Smooth muscle cell (in vitro differentiated cells): ENCODE measurements at regions not wholly inside any gene's neighbourhood (a gene's known extent, or its start where the extent isn't known, plus 50 kb on each side); places are given as distances from the start of the nearest gene placed in this dataset.

ENCODE experiments used
- DNase-seq: peaks from one replicate; lab custom pipeline; 2025; ENCODE audit not compliant: unreplicated experiment; lab: John Stamatoyannopoulos, UW
- H2AFZ ChIP-seq: fragments of 200-600 bp; sonication (generic); 2 replicates; pipeline ENCODE4 v1.6.0; 2016; ENCODE audit warnings: antibody characterized with exemption, low read depth, mild to moderate bottlenecking
- H3F3A ChIP-seq: fragments of 200-600 bp; sonication (generic); 2 replicates; pipeline ENCODE4 v1.6.0; 2017; ENCODE audit warnings: antibody characterized with exemption, low read depth
- H3K27ac ChIP-seq: fragments of 200-600 bp; sonication (generic); 2 replicates; pipeline ENCODE4 v1.5.1; 2016; ENCODE audit warnings: low read depth, mild to moderate bottlenecking
- H3K27me3 ChIP-seq: fragments of 200-600 bp; sonication (generic); 2 replicates; pipeline ENCODE4 v1.6.1; 2016; ENCODE audit warnings: low read depth, mild to moderate bottlenecking
- H3K36me3 ChIP-seq: fragments of 200-600 bp; sonication (generic); 2 replicates; pipeline ENCODE4 v1.5.1; 2016; ENCODE audit warnings: low read depth
- H3K4me1 ChIP-seq: fragments of 200-600 bp; sonication (generic); 2 replicates; pipeline ENCODE4 v1.5.1; 2016; ENCODE audit warnings: low read depth
- H3K4me2 ChIP-seq: fragments of 200-600 bp; sonication (generic); 2 replicates; pipeline ENCODE4 v1.6.0; 2016; ENCODE audit warnings: mild to moderate bottlenecking
- H3K4me3 ChIP-seq: fragments of 200-600 bp; sonication (generic); 2 replicates; pipeline ENCODE4 v1.5.1; 2016; ENCODE audit warnings: mild to moderate bottlenecking
- H3K79me2 ChIP-seq: fragments of 200-600 bp; sonication (generic); 2 replicates; pipeline ENCODE4 v1.6.0; 2016; ENCODE audit warnings: low read depth, mild to moderate bottlenecking
- H3K9ac ChIP-seq: fragments of 200-600 bp; sonication (generic); 2 replicates; pipeline ENCODE4 v1.6.0; 2016; ENCODE audit warnings: low read depth
- H3K9me3 ChIP-seq: fragments of 200-600 bp; sonication (generic); replicated peaks from 2 replicates; pipeline ENCODE4 v1.5.1; 2016; ENCODE audit warnings: low read depth
- H4K20me1 ChIP-seq: fragments of 200-600 bp; sonication (generic); 2 replicates; pipeline ENCODE4 v1.6.0; 2016; ENCODE audit warnings: low read depth
- CTCF ChIP-seq: fragments of 200-600 bp; sonication (generic); IDR thresholded peaks from 2 replicates; pipeline ENCODE4 v1.5.1; 2017; ENCODE audit warnings: borderline replicate concordance, mild to moderate bottlenecking, antibody characterized with exemption; ENCODE audit not compliant: insufficient read depth, poor library complexity, severe bottlenecking
- whole genome bisulfite sequencing: methylation state at CpG from one replicate; pipeline ENCODE4 v1.1.7; 2016; ENCODE audit warnings: low lambda C conversion rate; 5-methylcytosine and 5-hydroxymethylcytosine counted together

- Histone ChIP-seq H3K27me3 (no peaks in the 10 kb centered on the region), H4K20me1 (no peaks in the 10 kb centered on the region), H3K4me1 (no peaks in the 10 kb centered on the region), H3K27ac (no peak overlapping the region), H3K9ac (no peak overlapping the region), H3F3A (no peaks in the 10 kb centered on the region), H3K4me2 (no peak overlapping the region), H3K36me3 (no peaks in the 10 kb centered on the region), H3K4me3 (no peak overlapping the region), H3K79me2 (no peaks in the 10 kb centered on the region), H2AFZ (no peak overlapping the region), H3K9me3 (no peaks in the 10 kb centered on the region)
- DNase-seq, result no peak
- no peak for TF ChIP-seq CTCF
- WGBS, result 58% methylated on average over 2 of the region's 2 CpGs
Measured at GRCh38 chr5:96483878-96484277, 50.8 kb upstream of the PCSK1 start.

- no peak for TF ChIP-seq CTCF
- no peak overlapping the region for H3K27ac ChIP-seq
- H4K20me1 ChIP-seq, result no peaks in the 10 kb centered on the region
- H3K27me3 ChIP-seq, result no peaks in the 10 kb centered on the region
- H3K4me3 ChIP-seq, result no peak overlapping the region
- no peaks in the 10 kb centered on the region for H3K4me1 ChIP-seq
- no peak overlapping the region for H3K9ac ChIP-seq
- H2AFZ ChIP-seq, result no peak overlapping the region
- 64% methylated on average over 1 of the region's 1 CpG for WGBS
- H3K4me2 ChIP-seq, result no peak overlapping the region
- no peak for DNase-seq
- H3K36me3 ChIP-seq, result no peaks in the 10 kb centered on the region
- no peaks in the 10 kb centered on the region for H3K79me2 ChIP-seq
- H3F3A ChIP-seq, result no peaks in the 10 kb centered on the region
- no peaks in the 10 kb centered on the region for H3K9me3 ChIP-seq
Measured at GRCh38 chr5:96487859-96488258, 54.8 kb upstream of the PCSK1 start.

- H3K4me1 ChIP-seq, result no peaks in the 10 kb centered on the region
- no peaks in the 10 kb centered on the region for H4K20me1 ChIP-seq
- no peaks in the 10 kb centered on the region for H3F3A ChIP-seq
- no peak overlapping the region for H3K27ac ChIP-seq
- H2AFZ ChIP-seq, result no peak overlapping the region
- DNase-seq, result no peak
- no peaks in the 10 kb centered on the region for H3K27me3 ChIP-seq
- WGBS, result 46% methylated on average over 2 of the region's 2 CpGs
- H3K9ac ChIP-seq, result no peak overlapping the region
- H3K4me3 ChIP-seq, result no peak overlapping the region
- H3K4me2 ChIP-seq, result no peak overlapping the region
- H3K79me2 ChIP-seq, result no peaks in the 10 kb centered on the region
- H3K36me3 ChIP-seq, result no peaks in the 10 kb centered on the region
- no peaks in the 10 kb centered on the region for H3K9me3 ChIP-seq
- TF ChIP-seq CTCF, result no peak
Measured at GRCh38 chr5:96489532-96489931, 56.5 kb upstream of the PCSK1 start.

- Histone ChIP-seq H2AFZ (no peak overlapping the region), H3K9me3 (no peaks in the 10 kb centered on the region), H3K36me3 (no peaks in the 10 kb centered on the region), H3K4me1 (no peaks in the 10 kb centered on the region), H4K20me1 (no peaks in the 10 kb centered on the region), H3K9ac (no peak overlapping the region), H3K4me2 (no peak overlapping the region), H3K4me3 (no peak overlapping the region), H3F3A (no peaks in the 10 kb centered on the region), H3K27ac (no peak overlapping the region), H3K27me3 (no peaks in the 10 kb centered on the region), H3K79me2 (no peaks in the 10 kb centered on the region)
- no peak for DNase-seq
- no peak for TF ChIP-seq CTCF
- WGBS, result 88% methylated on average over 6 of the region's 6 CpGs
Measured at GRCh38 chr5:96492459-96493047, 59.5 kb upstream of the PCSK1 start.
